Sigmoid colon (tissue), 6 donors: ENCODE measurements at regions not wholly inside any gene's neighbourhood (a gene's known extent, or its start where the extent isn't known, plus 50 kb on each side); places are given as distances from the start of the nearest gene placed in this dataset.
A peak's percentile ranks its signal among the peaks of the same experiment; 100 is the strongest.

ENCODE experiments used
- DNase-seq: peaks from one replicate; pipeline ENCODE4 v3.0.0-alpha.2; 2019
- H3K27ac ChIP-seq, 4 donors: fragments of 200-600 bp; sonication (generic); one replicate each; pipeline ENCODE4 v1.5.1; 2016 to 2019; ENCODE audit warnings: mild to moderate bottlenecking in 1 of 4
- H3K27me3 ChIP-seq, 3 donors: fragments of 200-600 bp; sonication (generic); one replicate each; pipeline ENCODE4 v1.5.1; 2019; ENCODE audit warnings: mild to moderate bottlenecking in 1 of 3
- H3K36me3 ChIP-seq, 4 donors: fragments of 200-600 bp; sonication (generic); one replicate each; pipeline ENCODE4 v1.5.1; 2016 to 2019
- H3K4me1 ChIP-seq, 4 donors: fragments of 200-600 bp; sonication (generic); one replicate each; pipeline ENCODE4 v1.5.1; 2017 to 2019
- H3K4me3 ChIP-seq, 4 donors: fragments of 200-600 bp; sonication (generic); one replicate each; pipeline ENCODE4 v1.5.1; 2017 to 2019; ENCODE audit warnings: mild to moderate bottlenecking in 2 of 4, moderate library complexity in 1 of 4
- H3K9me3 ChIP-seq, 4 donors: fragments of 200-600 bp in 3 of 4; sonication (generic) in 3 of 4; one replicate each; pipeline versions ENCODE4 v1.5.1 to v1.6.1; 2013 to 2019
- EP300 ChIP-seq, 4 donors: sonication (generic); formaldehyde crosslinking; IDR thresholded peaks; one replicate each; pipeline ENCODE4 v1.6.1; 2017; ENCODE audit warnings: antibody characterized with exemption in 4 of 4
- POLR2A ChIP-seq, 2 donors: fragments of 450-650 bp; IDR thresholded peaks; one replicate each; pipeline ENCODE4 v1.6.1; 2016; ENCODE audit warnings: antibody characterized with exemption in 2 of 2, mild to moderate bottlenecking in 2 of 2, moderate library complexity in 2 of 2
- POLR2AphosphoS5 ChIP-seq, 4 donors: sonication (generic); formaldehyde crosslinking; IDR thresholded peaks; one replicate each; pipeline ENCODE4 v1.6.1; 2017; ENCODE audit warnings: antibody characterized with exemption in 4 of 4
- WGBS, 2 donors: extraction: QIAGEN DNeasy Blood & Tissue Kit; methylation state at CpG; one replicate each; pipeline ENCODE4 v1.1.7; 2013; 5-methylcytosine and 5-hydroxymethylcytosine counted together
- intact Hi-C: fragments of 100-400 bp; cut with DNase I; formaldehyde crosslinking; loops from one replicate; pipeline ENCODE4 v1.15.1; 2023
- TF ChIP-seq, protein P1 (sequence below), 4 experiments: fragments of 450-650 bp in 3 of 4; fragments of 200-600 bp in 1 of 4; IDR thresholded peaks; one replicate each; pipeline ENCODE4 v1.5.1; 2016 to 2019; ENCODE audit warnings: antibody characterized with exemption in 4 of 4, mild to moderate bottlenecking in 3 of 4, moderate library complexity in 2 of 4
- donor health status: healthy with polysubstance abuse.
- donor health status: healthy.

DNA sequence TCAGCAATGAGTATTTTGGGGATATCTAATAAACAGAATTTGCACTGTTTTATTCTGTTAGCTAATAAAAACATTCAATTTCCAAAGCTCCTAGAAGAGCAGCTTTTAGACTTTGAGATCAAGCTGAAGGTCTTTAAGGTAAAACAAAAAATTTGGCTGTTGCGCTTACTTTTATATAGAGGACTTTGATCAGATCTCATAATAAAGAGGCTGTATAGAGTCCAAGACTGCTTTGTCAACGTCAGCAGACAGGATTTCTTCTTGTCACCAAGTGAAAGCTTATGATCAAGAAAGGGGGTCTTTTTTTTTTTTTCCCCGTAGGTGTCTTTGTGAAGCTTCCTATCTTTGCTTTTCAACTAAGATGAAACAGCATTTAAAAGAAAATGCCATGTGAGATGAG is 556.5 kb upstream of the SLC35B3 start:
- no peak for TF ChIP-seq EP300 (IDR thresholded peaks at IDR 0.05)
- TF ChIP-seq, protein P1, sequence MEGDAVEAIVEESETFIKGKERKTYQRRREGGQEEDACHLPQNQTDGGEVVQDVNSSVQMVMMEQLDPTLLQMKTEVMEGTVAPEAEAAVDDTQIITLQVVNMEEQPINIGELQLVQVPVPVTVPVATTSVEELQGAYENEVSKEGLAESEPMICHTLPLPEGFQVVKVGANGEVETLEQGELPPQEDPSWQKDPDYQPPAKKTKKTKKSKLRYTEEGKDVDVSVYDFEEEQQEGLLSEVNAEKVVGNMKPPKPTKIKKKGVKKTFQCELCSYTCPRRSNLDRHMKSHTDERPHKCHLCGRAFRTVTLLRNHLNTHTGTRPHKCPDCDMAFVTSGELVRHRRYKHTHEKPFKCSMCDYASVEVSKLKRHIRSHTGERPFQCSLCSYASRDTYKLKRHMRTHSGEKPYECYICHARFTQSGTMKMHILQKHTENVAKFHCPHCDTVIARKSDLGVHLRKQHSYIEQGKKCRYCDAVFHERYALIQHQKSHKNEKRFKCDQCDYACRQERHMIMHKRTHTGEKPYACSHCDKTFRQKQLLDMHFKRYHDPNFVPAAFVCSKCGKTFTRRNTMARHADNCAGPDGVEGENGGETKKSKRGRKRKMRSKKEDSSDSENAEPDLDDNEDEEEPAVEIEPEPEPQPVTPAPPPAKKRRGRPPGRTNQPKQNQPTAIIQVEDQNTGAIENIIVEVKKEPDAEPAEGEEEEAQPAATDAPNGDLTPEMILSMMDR (IDR thresholded peaks at IDR 0.05): no peak
- no peak for TF ChIP-seq POLR2AphosphoS5 (IDR thresholded peaks at IDR 0.05)
- TF ChIP-seq POLR2A (IDR thresholded peaks at IDR 0.05): no peak
- H3K27me3 ChIP-seq: no peaks in the 10 kb centered on the region
- intact Hi-C loops: no loop called here

GRCh38 chr6:8990075-8990474 is 554.7 kb upstream of the SLC35B3 start:
- no peaks in the 10 kb centered on the region for H3K4me1 ChIP-seq

More for the DNA sequence above, 556.5 kb upstream of the SLC35B3 start:
- H3K4me3 ChIP-seq: no peak overlapping the region
- H3K9me3 ChIP-seq: no peaks in the 10 kb centered on the region
- no peak for DNase-seq
- H3K27ac ChIP-seq: no peak overlapping the region
- WGBS, 2 donors: 20 to 61% methylated on average over 3 of the region's 3 CpGs
- H3K36me3 ChIP-seq: no peaks in the 10 kb centered on the region
- no peaks in the 10 kb centered on the region for H3K4me1 ChIP-seq

GRCh38 chr6:8983202-8983688 is 547.9 kb upstream of the SLC35B3 start:
- Histone ChIP-seq H3K4me1 (no peaks in the 10 kb centered on the region), H3K27ac (no peak overlapping the region), H3K4me3 (no peak overlapping the region), H3K9me3 (peaks cover 0 to 2% (median 0%) of the 10 kb centered on the region in 4 donors), H3K36me3 (no peaks in the 10 kb centered on the region), H3K27me3 (no peaks in the 10 kb centered on the region)
- intact Hi-C loops: loop anchor here (2.0 kb wide), 1 partner anchor 1452 kb away; no protein-coding TSS in a partner anchor
- TF ChIP-seq POLR2A (IDR thresholded peaks at IDR 0.05): no peak
- TF ChIP-seq POLR2AphosphoS5 (IDR thresholded peaks at IDR 0.05): no peak
- no peak for TF ChIP-seq EP300 (IDR thresholded peaks at IDR 0.05)
- TF ChIP-seq, protein P1 (IDR thresholded peaks at IDR 0.05): peak; percentile 64 to 93 (median 74)
- WGBS, 2 donors: 2 to 4% methylated on average over 10 of the region's 10 CpGs
- peak; percentile 71 for DNase-seq

More at GRCh38 chr6:8990075-8990474, 554.7 kb upstream of the SLC35B3 start:
- Histone ChIP-seq H3K27ac (no peak overlapping the region), H3K9me3 (no peaks in the 10 kb centered on the region), H3K27me3 (no peaks in the 10 kb centered on the region), H3K36me3 (no peaks in the 10 kb centered on the region), H3K4me3 (no peak overlapping the region)
- 89 to 96% methylated on average over 2 of the region's 2 CpGs for WGBS, 2 donors
- no peak for DNase-seq
- TF ChIP-seq, protein P1 (IDR thresholded peaks at IDR 0.05): no peak
- no peak for TF ChIP-seq POLR2AphosphoS5 (IDR thresholded peaks at IDR 0.05)
- intact Hi-C loops: no loop called here

DNA sequence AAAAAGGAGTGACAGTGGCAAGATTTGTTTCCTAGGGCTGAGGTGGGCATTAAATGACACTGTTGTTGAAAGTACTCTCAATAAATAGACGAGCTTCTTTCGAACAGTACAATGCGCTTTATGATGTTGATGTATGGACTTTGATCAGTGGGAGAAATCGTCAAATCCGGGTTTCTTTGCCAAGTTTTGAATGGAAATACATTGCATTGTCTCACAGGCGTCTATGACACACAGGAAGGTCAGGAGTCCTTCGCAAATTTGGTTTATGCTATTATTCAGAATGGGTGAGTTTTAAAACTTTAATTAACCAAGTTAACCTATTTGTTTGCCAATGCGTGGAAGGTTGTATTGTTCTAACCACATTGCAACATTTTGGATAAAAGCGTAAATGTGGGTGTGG is 547.3 kb upstream of the SLC35B3 start:
- Histone ChIP-seq H3K9me3 (peaks cover 0 to 2% (median 0%) of the 10 kb centered on the region in 4 donors), H3K27me3 (no peaks in the 10 kb centered on the region), H3K4me1 (no peaks in the 10 kb centered on the region), H3K27ac (no peak overlapping the region), H3K4me3 (no peak overlapping the region), H3K36me3 (no peaks in the 10 kb centered on the region)
- no peak for DNase-seq
- TF ChIP-seq POLR2A (IDR thresholded peaks at IDR 0.05) (no peak), POLR2AphosphoS5 (IDR thresholded peaks at IDR 0.05) (no peak), EP300 (IDR thresholded peaks at IDR 0.05) (no peak)
- TF ChIP-seq, protein P1 (IDR thresholded peaks at IDR 0.05): no peak
- WGBS, 2 donors: 12 to 51% methylated on average over 9 of the region's 9 CpGs
- intact Hi-C loops: loop anchor here (2.0 kb wide), 1 partner anchor 1452 kb away; no protein-coding TSS in a partner anchor

- H3K27me3 ChIP-seq: no peaks in the 10 kb centered on the region
- no peaks in the 10 kb centered on the region for H3K36me3 ChIP-seq
- DNase-seq: no peak
- H3K27ac ChIP-seq: no peak overlapping the region
- intact Hi-C loops: no loop called here
- no peaks in the 10 kb centered on the region for H3K4me1 ChIP-seq
- H3K4me3 ChIP-seq: no peak overlapping the region
- no peak for TF ChIP-seq EP300 (IDR thresholded peaks at IDR 0.05)
- no peak for TF ChIP-seq POLR2A (IDR thresholded peaks at IDR 0.05)
- TF ChIP-seq, protein P1 (IDR thresholded peaks at IDR 0.05): no peak
- no peak for TF ChIP-seq POLR2AphosphoS5 (IDR thresholded peaks at IDR 0.05)
- H3K9me3 ChIP-seq: peaks cover 0 to 3% (median under 1%) of the 10 kb centered on the region in 4 donors
Observed at GRCh38 chr6:8973395-8973794, 538.0 kb upstream of the SLC35B3 start.
